Activated naive CD4-positive, alpha-beta T cell treated with Interleukin-2 at 50 U/mL for 16 hours (primary cell): ENCODE measurements at regions not wholly inside any gene's neighbourhood (a gene's known extent, or its start where the extent isn't known, plus 50 kb on each side); places are given as distances from the start of the nearest gene placed in this dataset.
"Not testable (repeated sequence)": the region's sequence is repeated elsewhere in the genome, so short reads cannot be mapped to it uniquely, and the experiment has no call there.

ENCODE experiments used
- DNase-seq: peaks from one replicate; pipeline ENCODE4 v3.0.0-alpha.2; 2020

- no peak for DNase-seq
Observed at GRCh38 chr5:125053179-125053578, 306.7 kb upstream of the ZNF608 start.

- DNase-seq = no peak
Observed at GRCh38 chr5:125054146-125054545, 307.7 kb upstream of the ZNF608 start.

- DNase-seq = no peak
Observed at GRCh38 chr5:125056671-125057485, 310.4 kb upstream of the ZNF608 start.

- DNase-seq = no peak
Observed at GRCh38 chr5:125057912-125058826, 311.7 kb upstream of the ZNF608 start.

GRCh38 chr5:125059255-125060002, 313.0 kb upstream of the ZNF608 start:
- no peak for DNase-seq

- no peak for DNase-seq
Observed at GRCh38 chr5:125061726-125062125, 315.3 kb upstream of the ZNF608 start.

GRCh38 chr5:125064621-125065438, 318.4 kb upstream of the ZNF608 start:
- no peak for DNase-seq

- no peak for DNase-seq
Observed at GRCh38 chr5:125065741-125066140, 319.3 kb upstream of the ZNF608 start.

- no peak for DNase-seq
Observed at GRCh38 chr5:125070961-125071360, 324.5 kb upstream of the ZNF608 start.

GRCh38 chr5:125073090-125073489, 326.7 kb upstream of the ZNF608 start:
- no peak for DNase-seq

- no peak for DNase-seq
Observed at GRCh38 chr5:125075567-125075966, 329.1 kb upstream of the ZNF608 start.

- DNase-seq = not testable (repeated sequence)
Observed at GRCh38 chr5:125079028-125079427, 332.6 kb upstream of the ZNF608 start.

- no peak for DNase-seq
Observed at GRCh38 chr5:125081101-125081500, 334.7 kb upstream of the ZNF608 start.

- no peak for DNase-seq
Observed at GRCh38 chr5:125083981-125084380, 337.5 kb upstream of the ZNF608 start.

GRCh38 chr5:125085797-125086505, 339.5 kb upstream of the ZNF608 start:
- DNase-seq = no peak

- DNase-seq = no peak
Observed at GRCh38 chr5:125088522-125089105, 342.2 kb upstream of the ZNF608 start.

- DNase-seq = not testable (repeated sequence)
Observed at GRCh38 chr5:125092138-125092537, 345.7 kb upstream of the ZNF608 start.

- DNase-seq = no peak
Observed at GRCh38 chr5:125093776-125094175, 347.3 kb upstream of the ZNF608 start.

GRCh38 chr5:125100342-125100741, 353.9 kb upstream of the ZNF608 start:
- no peak for DNase-seq

- DNase-seq = no peak
Observed at GRCh38 chr5:125100951-125101350, 354.5 kb upstream of the ZNF608 start.

- DNase-seq = no peak
Observed at GRCh38 chr5:125103459-125103858, 357.0 kb upstream of the ZNF608 start.
